Lower lobe of right lung (tissue), 2 donors: ENCODE measurements at regions not wholly inside any gene's neighbourhood (a gene's known extent, or its start where the extent isn't known, plus 50 kb on each side); places are given as distances from the start of the nearest gene placed in this dataset.

Source experiments
- ATAC-seq, 2 donors: fragments of 200-7000 bp; cut with Tn5 transposase; one replicate each; pipeline ENCODE4 v1.9.1; 2020 to 2022; ENCODE audit warnings: mild to moderate bottlenecking in 2 of 2, moderate library complexity in 2 of 2
- DNase-seq: peaks from one replicate; pipeline ENCODE4 v3.0.0-alpha.2; 2020
- H3K27ac ChIP-seq: fragments of 200-600 bp; one replicate; pipeline ENCODE4 v1.8.0; 2022
- H3K27me3 ChIP-seq: fragments of 200-600 bp; one replicate; pipeline ENCODE4 v1.8.0; 2022; ENCODE audit warnings: low read depth
- H3K36me3 ChIP-seq: fragments of 200-600 bp; one replicate; pipeline ENCODE4 v1.8.0; 2022; ENCODE audit warnings: mild to moderate bottlenecking
- H3K4me1 ChIP-seq: fragments of 200-600 bp; one replicate; pipeline ENCODE4 v1.8.0; 2022
- H3K4me3 ChIP-seq: fragments of 200-600 bp; one replicate; pipeline ENCODE4 v1.8.0; 2022; ENCODE audit warnings: mild to moderate bottlenecking
- H3K9me3 ChIP-seq: fragments of 200-600 bp; one replicate; pipeline ENCODE4 v1.8.0; 2022
- CTCF ChIP-seq: fragments of 200-600 bp; IDR thresholded peaks from one replicate; pipeline ENCODE4 v1.8.0; 2022; ENCODE audit warnings: antibody characterized with exemption, mild to moderate bottlenecking
- intact Hi-C: fragments of 100-400 bp; cut with DNase I; formaldehyde crosslinking; loops from one replicate; pipeline ENCODE4 v1.11.0; 2022
- donor health status: DM: no; HTN: yes; CAD: no; lungs with severe emphysema.

GRCh38 chr7:153388611-153389010 is 629.1 kb downstream of the ACTR3B start:
- no peaks in the 10 kb centered on the region for H3K36me3 ChIP-seq
- TF ChIP-seq CTCF: no peak
- ATAC-seq (no peak), DNase-seq (no peak)
- no peaks in the 10 kb centered on the region for H3K9me3 ChIP-seq
- no peak overlapping the region for H3K4me3 ChIP-seq
- H3K4me1 ChIP-seq: no peaks in the 10 kb centered on the region
- intact Hi-C loops: no loop called here
- H3K27me3 ChIP-seq: no peaks in the 10 kb centered on the region
- H3K27ac ChIP-seq: no peak overlapping the region

GRCh38 chr7:153389261-153389660 is 629.7 kb downstream of the ACTR3B start:
- peak; percentile 44 to 77 for ATAC-seq

GRCh38 chr7:153390955-153391354 is 631.4 kb downstream of the ACTR3B start:
- Histone ChIP-seq H3K27ac (no peak overlapping the region), H3K36me3 (no peaks in the 10 kb centered on the region), H3K27me3 (no peaks in the 10 kb centered on the region), H3K9me3 (no peaks in the 10 kb centered on the region), H3K4me1 (no peaks in the 10 kb centered on the region), H3K4me3 (no peak overlapping the region)
- ATAC-seq: no peak
- intact Hi-C loops: no loop called here
- DNase-seq: no peak
- no peak for TF ChIP-seq CTCF

More at GRCh38 chr7:153389261-153389660, 629.7 kb downstream of the ACTR3B start:
- H3K4me3 ChIP-seq: no peak overlapping the region
- no peaks in the 10 kb centered on the region for H3K4me1 ChIP-seq
- no peaks in the 10 kb centered on the region for H3K9me3 ChIP-seq
- intact Hi-C loops: no loop called here
- H3K27me3 ChIP-seq: no peaks in the 10 kb centered on the region
- no peak for DNase-seq
- no peak overlapping the region for H3K27ac ChIP-seq
- H3K36me3 ChIP-seq: no peaks in the 10 kb centered on the region
- TF ChIP-seq CTCF: no peak

GRCh38 chr7:153392726-153393125 is 633.2 kb downstream of the ACTR3B start:
- no peak for TF ChIP-seq CTCF
- DNase-seq (no peak), ATAC-seq (no peak)
- intact Hi-C loops: no loop called here
- no peak overlapping the region for H3K27ac ChIP-seq
- no peaks in the 10 kb centered on the region for H3K36me3 ChIP-seq
- no peaks in the 10 kb centered on the region for H3K9me3 ChIP-seq
- no peak overlapping the region for H3K4me3 ChIP-seq
- no peaks in the 10 kb centered on the region for H3K27me3 ChIP-seq
- H3K4me1 ChIP-seq: no peaks in the 10 kb centered on the region

- H3K4me1 ChIP-seq: no peaks in the 10 kb centered on the region
- DNase-seq (no peak), ATAC-seq (no peak)
- no peak for TF ChIP-seq CTCF
- H3K9me3 ChIP-seq: no peaks in the 10 kb centered on the region
- no peaks in the 10 kb centered on the region for H3K36me3 ChIP-seq
- intact Hi-C loops: no loop called here
- no peak overlapping the region for H3K27ac ChIP-seq
- no peak overlapping the region for H3K4me3 ChIP-seq
- no peaks in the 10 kb centered on the region for H3K27me3 ChIP-seq
These were observed 634.1 kb downstream of the ACTR3B start for GRCh38 chr7:153393666-153394065.

GRCh38 chr7:153396475-153396874 is 636.9 kb downstream of the ACTR3B start:
- TF ChIP-seq CTCF: no peak
- Histone ChIP-seq H3K9me3 (no peaks in the 10 kb centered on the region), H3K4me3 (no peak overlapping the region), H3K36me3 (no peaks in the 10 kb centered on the region), H3K27ac (no peak overlapping the region), H3K27me3 (no peaks in the 10 kb centered on the region), H3K4me1 (no peaks in the 10 kb centered on the region)
- peak; percentile 36 to 54 for ATAC-seq
- no peak for DNase-seq
- intact Hi-C loops: no loop called here
